HCT116 (cell line): ENCODE measurements at regions not wholly inside any gene's neighbourhood (a gene's known extent, or its start where the extent isn't known, plus 50 kb on each side); places are given as distances from the start of the nearest gene placed in this dataset.

ENCODE experiments used
- ATAC-seq: fragments of 200-7000 bp; cut with Tn5 transposase; 2 replicates; pipeline ENCODE4 v1.9.1; 2020; ENCODE audit warnings: mild to moderate bottlenecking, moderate library complexity
- BruUV-seq: library from RNA; stranded (reverse); fragments of 400-500 nt; replicated peaks from 2 replicates; lab custom pipeline; 2021; lab: Mats Ljungman, UMichigan
- CTCF ChIA-PET: fragments of 300-600 bp; sonication (Branson Sonifier 250); formaldehyde crosslinking; loops from one replicate; lab custom pipeline; 2021; ENCODE audit warnings: antibody characterized with exemption; lab: Charles Lee
- POLR2A ChIA-PET: fragments of 300-600, 350-600 bp; sonication (Branson Sonifier 250); formaldehyde crosslinking; loops from one replicate; lab custom pipeline; 2021; ENCODE audit warnings: antibody characterized with exemption; lab: Charles Lee
- RAD21 ChIA-PET, 2 experiments: fragments of 300-600 bp; sonication (Branson Sonifier 250); formaldehyde crosslinking; loops; one replicate each; lab custom pipeline; 2023; ENCODE audit warnings: low total read pairs in 2 of 2; ENCODE audit not compliant: uncharacterized antibody in 2 of 2, unreplicated experiment in 2 of 2, low non-redundant PET in 1 of 2; lab: Charles Lee
- DNase-seq: peaks from one replicate; pipeline ENCODE4 v3.0.0-alpha.2; 2010; ENCODE audit warnings: low read depth, low spot score
- H2AFZ ChIP-seq: fragments of 200-600 bp; shearing (Covaris generic), sonication (generic); 2 replicates; pipeline ENCODE4 v1.6.1; 2017; ENCODE audit warnings: low read depth, mixed run types, mixed read lengths, antibody characterized with exemption, low read length; ENCODE audit not compliant: poor library complexity, severe bottlenecking
- H3K27ac ChIP-seq: 2 replicates; pipeline ENCODE4 v1.5.1; 2012; ENCODE audit warnings: low read depth, low read length
- H3K27me3 ChIP-seq: fragments of 200-600 bp; sonication (generic); 2 replicates; pipeline ENCODE4 v1.6.1; 2016; ENCODE audit warnings: mixed run types, low read length, mixed read lengths; ENCODE audit not compliant: insufficient read depth
- H3K36me3 ChIP-seq, 2 experiments: fragments of 200-500 bp in 1 of 2; fragments of 200-600 bp in 1 of 2; sonication (Bioruptor generic) in 1 of 2; sonication (generic) in 1 of 2; 2 replicates each; pipeline versions ENCODE4 v1.5.1 to v1.6.1; 2014 to 2016; ENCODE audit warnings: low read length in 2 of 2, inconsistent platforms in 1 of 2, mixed read lengths in 1 of 2, mixed run types in 1 of 2; ENCODE audit not compliant: insufficient read depth in 2 of 2, control insufficient read depth in 1 of 2
- H3K4me1 ChIP-seq, 2 experiments: fragments of 200-600 bp in 1 of 2; sonication (generic) in 1 of 2; 2 replicates each; pipeline versions ENCODE4 v1.5.1 to v1.6.1; 2012 to 2017; ENCODE audit warnings: low read length in 2 of 2, inconsistent platforms in 1 of 2, mild to moderate bottlenecking in 1 of 2, mixed read lengths in 1 of 2, mixed run types in 1 of 2, moderate library complexity in 1 of 2; ENCODE audit not compliant: insufficient read depth in 2 of 2, control insufficient read depth in 1 of 2
- H3K4me2 ChIP-seq: fragments of 200-600 bp; sonication (generic); 2 replicates; pipeline ENCODE4 v1.6.1; 2017; ENCODE audit warnings: mixed run types, low read length, mixed read lengths
- H3K4me3 ChIP-seq, 2 experiments: fragments of 200-600 bp in 1 of 2; sonication (generic) in 1 of 2; replicated peaks in 1 of 2; 2 replicates each; pipeline ENCODE4 v1.5.1; 2011 to 2016; ENCODE audit warnings: low read length in 2 of 2, control low read depth in 1 of 2, low read depth in 1 of 2, mild to moderate bottlenecking in 1 of 2, mixed read lengths in 1 of 2, mixed run types in 1 of 2
- H3K79me2 ChIP-seq: fragments of 200-600 bp; sonication (generic); 2 replicates; pipeline ENCODE4 v1.6.1; 2017; ENCODE audit warnings: mild to moderate bottlenecking, mixed run types, low read length, moderate library complexity, mixed read lengths; ENCODE audit not compliant: insufficient read depth
- H3K9ac ChIP-seq: fragments of 200-600 bp; sonication (generic); 2 replicates; pipeline ENCODE4 v1.6.1; 2016; ENCODE audit warnings: low read length, mixed read lengths
- H3K9me2 ChIP-seq: fragments of 200-600 bp; sonication (generic), shearing (Covaris generic); 2 replicates; pipeline ENCODE4 v1.6.1; 2017; ENCODE audit warnings: mixed run types, mild to moderate bottlenecking, moderate library complexity; ENCODE audit not compliant: insufficient read depth
- H3K9me3 ChIP-seq, 2 experiments: fragments of 200-500 bp in 1 of 2; fragments of 200-600 bp in 1 of 2; sonication (Bioruptor generic) in 1 of 2; sonication (generic) in 1 of 2; 2 replicates each; pipeline ENCODE4 v1.6.1; 2014 to 2017; ENCODE audit warnings: low read length in 2 of 2, mixed read lengths in 2 of 2, inconsistent platforms in 1 of 2, low read depth in 1 of 2, mild to moderate bottlenecking in 1 of 2, mixed run types in 1 of 2, moderate library complexity in 1 of 2; ENCODE audit not compliant: control insufficient read depth in 1 of 2, insufficient read depth in 1 of 2
- H4K20me1 ChIP-seq: fragments of 200-600 bp; sonication (generic), shearing (Covaris generic); 2 replicates; pipeline ENCODE4 v1.6.1; 2017; ENCODE audit warnings: mixed run types, mild to moderate bottlenecking, moderate library complexity; ENCODE audit not compliant: insufficient read depth
- ATF3 ChIP-seq: IDR thresholded peaks from 2 replicates; pipeline ENCODE4 v1.6.1; 2012
- CBX3 ChIP-seq: IDR thresholded peaks from 2 replicates; pipeline ENCODE4 v1.6.1; 2012; ENCODE audit warnings: low read depth
- CTCF ChIP-seq, 3 experiments: fragments of 200-600 bp in 1 of 3; sonication (generic) in 1 of 3; IDR thresholded peaks in 2 of 3; conservative IDR thresholded peaks in 1 of 3; 2 replicates each; pipeline ENCODE4 v1.5.1; 2012 to 2017; ENCODE audit warnings: low read depth in 2 of 3, low read length in 2 of 3, antibody characterized with exemption in 1 of 3, borderline replicate concordance in 1 of 3, control low read depth in 1 of 3, mild to moderate bottlenecking in 1 of 3, mixed read lengths in 1 of 3, mixed run types in 1 of 3, moderate library complexity in 1 of 3; ENCODE audit not compliant: insufficient read depth in 1 of 3
- EGR1 ChIP-seq: IDR thresholded peaks from 2 replicates; pipeline ENCODE4 v1.6.1; 2012; ENCODE audit warnings: low read depth
- ELF1 ChIP-seq: IDR thresholded peaks from 2 replicates; pipeline ENCODE4 v1.6.1; 2012; ENCODE audit warnings: low read depth, borderline replicate concordance
- EZH2 ChIP-seq: fragments of 200-600 bp; sonication (generic); IDR thresholded peaks from 2 replicates; pipeline ENCODE4 v1.6.1; 2017; ENCODE audit warnings: antibody characterized with exemption, mixed run types
- FOSL1 ChIP-seq: IDR thresholded peaks from 2 replicates; pipeline ENCODE4 v1.6.1; 2012; ENCODE audit warnings: low read depth
- MAX ChIP-seq: IDR thresholded peaks from 2 replicates; pipeline ENCODE4 v1.6.1; 2012
- POLR2A ChIP-seq: IDR thresholded peaks from 2 replicates; pipeline ENCODE4 v1.7.0; 2011; ENCODE audit warnings: borderline replicate concordance; ENCODE audit not compliant: insufficient read depth, insufficient read length; ENCODE audit errors: extremely low read depth
- POLR2AphosphoS5 ChIP-seq: IDR thresholded peaks from 2 replicates; pipeline ENCODE4 v1.6.1; 2011; ENCODE audit warnings: mild to moderate bottlenecking, low read depth, low read length, moderate library complexity
- SIN3A ChIP-seq: IDR thresholded peaks from 2 replicates; pipeline ENCODE4 v1.6.1; 2012; ENCODE audit warnings: low read depth
- YY1 ChIP-seq: IDR thresholded peaks from 2 replicates; pipeline ENCODE4 v1.6.1; 2011; ENCODE audit warnings: low read length, low read depth, moderate library complexity, mild to moderate bottlenecking; ENCODE audit not compliant: insufficient replicate concordance; ENCODE audit errors: extremely low read depth
- ZFX ChIP-seq: fragments of 450-650 bp; IDR thresholded peaks from 2 replicates; pipeline ENCODE4 v1.6.1; 2017
- intact Hi-C: fragments of 100-400 bp; cut with micrococcal nuclease; formaldehyde crosslinking; loops from 2 replicates; pipeline ENCODE4 v1.10.0; 2022
- TF ChIP-seq, protein P1 (sequence below): IDR thresholded peaks from 2 replicates; pipeline ENCODE4 v1.6.1; 2011; ENCODE audit warnings: mild to moderate bottlenecking, low read length, moderate library complexity; ENCODE audit not compliant: insufficient replicate concordance; ENCODE audit errors: extremely low read depth

GRCh38 chr1:228867108-228867950, 132.1 kb downstream of the RHOU start:
- Histone ChIP-seq H2AFZ (no peak overlapping the region), H3K4me1 (peaks cover 2 to 5% of the 10 kb centered on the region in 2 experiments; a peak in 2 of 4 replicates), H3K9me3 (no peaks in the 10 kb centered on the region), H4K20me1 (no peaks in the 10 kb centered on the region), H3K4me3 (no peak overlapping the region), H3K9me2 (no peaks in the 10 kb centered on the region), H3K79me2 (no peaks in the 10 kb centered on the region), H3K27ac (no peak overlapping the region), H3K4me2 (no peak overlapping the region), H3K27me3 (peaks cover 13% of the 10 kb centered on the region; the same call in 1 of the 2 replicates), H3K9ac (no peak overlapping the region), H3K36me3 (no peaks in the 10 kb centered on the region)
- ATAC-seq (no peak), DNase-seq (no peak)
- ChIA-PET CTCF (no interaction called here), RAD21 (no interaction called here), POLR2A (no interaction called here)
- TF ChIP-seq EGR1 = no peak
- TF ChIP-seq POLR2AphosphoS5 = no peak
- TF ChIP-seq FOSL1 = no peak
- no peak for TF ChIP-seq EZH2
- BruUV-seq = no TSS peak
- intact Hi-C loops = no loop called here

DNA sequence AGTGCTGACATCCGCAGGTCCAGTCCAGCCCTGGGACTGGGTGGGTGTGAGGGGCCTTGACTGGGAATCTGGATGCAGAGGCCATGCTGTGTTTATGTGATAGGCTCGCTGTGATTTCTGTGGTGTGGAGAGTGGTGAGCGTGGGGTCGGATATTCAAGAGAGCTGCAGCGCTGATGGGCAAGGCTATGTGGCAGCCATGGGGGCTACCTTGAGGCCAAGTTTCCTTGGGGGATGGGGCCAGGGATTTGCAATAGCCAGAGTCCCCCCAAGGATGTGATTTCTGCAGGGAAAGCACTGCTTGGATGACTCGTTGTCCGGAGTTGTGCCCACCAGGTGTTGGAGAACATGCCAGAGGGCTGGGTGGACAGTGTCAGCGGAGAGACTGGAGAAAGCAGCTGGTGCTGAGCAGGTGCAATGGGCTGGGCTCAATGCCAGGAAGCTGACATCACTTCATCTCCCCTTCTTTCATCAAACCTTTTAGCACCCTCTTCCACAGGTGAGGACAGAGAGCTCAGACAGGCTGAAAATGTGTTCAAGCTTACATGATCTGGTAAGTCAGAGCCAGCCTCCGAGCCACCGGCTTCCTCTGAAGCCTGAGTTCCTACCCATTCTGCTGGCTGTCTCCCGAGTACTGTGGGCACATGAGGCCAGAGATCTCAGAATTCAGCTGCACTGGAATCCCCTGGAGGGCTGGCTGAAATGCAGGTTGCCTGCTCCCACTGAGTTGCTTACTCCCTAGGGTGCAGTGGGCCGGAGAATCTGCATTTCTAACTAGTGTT, 132.9 kb downstream of the RHOU start:
- Histone ChIP-seq H3K27ac (no peak overlapping the region), H3K4me1 (no peaks in the 10 kb centered on the region), H3K9ac (no peak overlapping the region), H3K9me3 (no peaks in the 10 kb centered on the region), H3K9me2 (no peaks in the 10 kb centered on the region), H4K20me1 (no peaks in the 10 kb centered on the region), H3K79me2 (no peaks in the 10 kb centered on the region), H3K36me3 (no peaks in the 10 kb centered on the region), H2AFZ (no peak overlapping the region), H3K4me2 (no peak overlapping the region), H3K27me3 (peaks cover 6% of the 10 kb centered on the region; the same call in 1 of the 2 replicates), H3K4me3 (no peak overlapping the region)
- ChIA-PET CTCF (no interaction called here), RAD21 (no interaction called here), POLR2A (no interaction called here)
- DNase-seq (no peak), ATAC-seq (no peak)
- no TSS peak for BruUV-seq
- intact Hi-C loops = no loop called here
- TF ChIP-seq MAX (no peak), EZH2 (no peak), POLR2A (no peak), ELF1 (no peak), CBX3 (no peak), YY1 (no peak), CTCF (IDR thresholded peaks at IDR 0.05 in 2 of 3, conservative IDR thresholded peaks at IDR 0.05 in 1 of 3; ENCODE audit: borderline replicate concordance in 1 of 3, insufficient read depth in 1 of 3, low read depth in 2 of 3, low read length in 2 of 3) (no peak), ZFX (no peak), SIN3A (no peak), ATF3 (no peak)
- TF ChIP-seq, protein P1, sequence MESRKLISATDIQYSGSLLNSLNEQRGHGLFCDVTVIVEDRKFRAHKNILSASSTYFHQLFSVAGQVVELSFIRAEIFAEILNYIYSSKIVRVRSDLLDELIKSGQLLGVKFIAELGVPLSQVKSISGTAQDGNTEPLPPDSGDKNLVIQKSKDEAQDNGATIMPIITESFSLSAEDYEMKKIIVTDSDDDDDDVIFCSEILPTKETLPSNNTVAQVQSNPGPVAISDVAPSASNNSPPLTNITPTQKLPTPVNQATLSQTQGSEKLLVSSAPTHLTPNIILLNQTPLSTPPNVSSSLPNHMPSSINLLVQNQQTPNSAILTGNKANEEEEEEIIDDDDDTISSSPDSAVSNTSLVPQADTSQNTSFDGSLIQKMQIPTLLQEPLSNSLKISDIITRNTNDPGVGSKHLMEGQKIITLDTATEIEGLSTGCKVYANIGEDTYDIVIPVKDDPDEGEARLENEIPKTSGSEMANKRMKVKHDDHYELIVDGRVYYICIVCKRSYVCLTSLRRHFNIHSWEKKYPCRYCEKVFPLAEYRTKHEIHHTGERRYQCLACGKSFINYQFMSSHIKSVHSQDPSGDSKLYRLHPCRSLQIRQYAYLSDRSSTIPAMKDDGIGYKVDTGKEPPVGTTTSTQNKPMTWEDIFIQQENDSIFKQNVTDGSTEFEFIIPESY = no peak
